Lung (tissue), 11 donors: ENCODE measurements at regions not wholly inside any gene's neighbourhood (a gene's known extent, or its start where the extent isn't known, plus 50 kb on each side); places are given as distances from the start of the nearest gene placed in this dataset.

ENCODE experiments used
- ATAC-seq: fragments of 200-7000 bp; cut with Tn5 transposase; one replicate; pipeline ENCODE4 v1.9.1; 2020; ENCODE audit warnings: moderate number of reproducible peaks; ENCODE audit not compliant: insufficient read depth, low FRiP score
- DNase-seq, 3 donors: peaks; one replicate each; pipeline ENCODE4 v3.0.0-alpha.2; 2013 to 2017
- H3K27ac ChIP-seq, 2 donors: one replicate each; pipeline ENCODE4 v1.5.1; 2013; ENCODE audit warnings: mild to moderate bottlenecking in 2 of 2, moderate library complexity in 2 of 2, control low read depth in 1 of 2, inconsistent platforms in 1 of 2, low read depth in 1 of 2, low read length in 1 of 2
- H3K27me3 ChIP-seq, 3 donors: one replicate each; pipeline ENCODE4 v1.5.1; 2013; ENCODE audit warnings: low read length in 2 of 3; ENCODE audit not compliant: control insufficient read depth in 3 of 3, insufficient read depth in 3 of 3
- H3K36me3 ChIP-seq, 4 donors: one replicate each; pipeline ENCODE4 v1.5.1; 2013; ENCODE audit warnings: low read length in 4 of 4, mild to moderate bottlenecking in 1 of 4, moderate library complexity in 1 of 4; ENCODE audit not compliant: control insufficient read depth in 4 of 4, insufficient read depth in 4 of 4
- H3K4me1 ChIP-seq, 5 donors: one replicate each; pipeline ENCODE4 v1.5.1; 2013; ENCODE audit warnings: low read length in 5 of 5, mild to moderate bottlenecking in 2 of 5, moderate library complexity in 1 of 5; ENCODE audit not compliant: control insufficient read depth in 5 of 5, insufficient read depth in 5 of 5
- H3K4me3 ChIP-seq: one replicate; pipeline ENCODE4 v1.5.1; 2013; ENCODE audit warnings: mild to moderate bottlenecking, control low read depth, moderate library complexity
- H3K9ac ChIP-seq, 2 donors: one replicate each; pipeline ENCODE4 v1.5.1; 2013; ENCODE audit warnings: low read length in 2 of 2, control low read depth in 1 of 2; ENCODE audit not compliant: insufficient read depth in 1 of 2
- H3K9me3 ChIP-seq, 4 donors: one replicate each; pipeline ENCODE4 v1.5.1; 2013; ENCODE audit warnings: low read length in 3 of 4, mild to moderate bottlenecking in 1 of 4, moderate library complexity in 1 of 4; ENCODE audit not compliant: control insufficient read depth in 4 of 4, insufficient read depth in 3 of 4
- CTCF ChIP-seq: IDR thresholded peaks from 2 replicates; pipeline ENCODE4 v1.5.1; 2012; ENCODE audit warnings: mild to moderate bottlenecking; ENCODE audit errors: control extremely low read depth, extremely low read depth
- WGBS, 2 donors: extraction: QIAGEN DNeasy Blood & Tissue Kit; methylation state at CpG; one replicate each; pipeline ENCODE4 v1.1.7; 2013; 5-methylcytosine and 5-hydroxymethylcytosine counted together
- donor health status: control.
- donor health status: control.
- donor health status: Bipolar disorder and iron deficiency.
- donor health status: healthy.
- donor health status: DM: yes; HTN: yes; CAD: no.

GRCh38 chr9:80078826-80079225 is 507.1 kb downstream of the TLE4 start:
- 81 to 85% methylated on average over 1 of the region's 1 CpG for WGBS, 2 donors
- ATAC-seq, result no peak
- H3K4me3 ChIP-seq, result no peak overlapping the region
- TF ChIP-seq CTCF, result no peak
- H3K9me3 ChIP-seq, result peaks cover 0 to 3% (median under 1%) of the 10 kb centered on the region in 4 donors
- no peak overlapping the region for H3K9ac ChIP-seq
- H3K4me1 ChIP-seq, result peaks cover 0 to 3% (median 0%) of the 10 kb centered on the region in 5 donors
- H3K27me3 ChIP-seq, result no peaks in the 10 kb centered on the region
- no peaks in the 10 kb centered on the region for H3K36me3 ChIP-seq
- H3K27ac ChIP-seq, result no peak overlapping the region
- DNase-seq, result no peak

GRCh38 chr9:80077059-80077458 is 505.3 kb downstream of the TLE4 start:
- peaks cover 0 to 3% (median 0%) of the 10 kb centered on the region in 5 donors for H3K4me1 ChIP-seq
- no peak for DNase-seq
- ATAC-seq, result no peak
- no peaks in the 10 kb centered on the region for H3K27me3 ChIP-seq
- H3K27ac ChIP-seq, result no peak overlapping the region
- no peaks in the 10 kb centered on the region for H3K36me3 ChIP-seq
- H3K9me3 ChIP-seq, result peaks cover 0 to 3% (median 0%) of the 10 kb centered on the region in 4 donors
- no peak overlapping the region for H3K9ac ChIP-seq
- no peak overlapping the region for H3K4me3 ChIP-seq
- TF ChIP-seq CTCF, result no peak
- WGBS, 2 donors, result 85 to 87% methylated on average over 3 of the region's 3 CpGs

GRCh38 chr9:80076162-80076561 is 504.4 kb downstream of the TLE4 start:
- DNase-seq, result no peak
- Histone ChIP-seq H3K27ac (no peak overlapping the region), H3K27me3 (no peaks in the 10 kb centered on the region), H3K9ac (no peak overlapping the region), H3K36me3 (no peaks in the 10 kb centered on the region), H3K4me3 (no peak overlapping the region), H3K9me3 (peaks cover 0 to 3% (median 0%) of the 10 kb centered on the region in 4 donors), H3K4me1 (peaks cover 0 to 3% (median 0%) of the 10 kb centered on the region in 5 donors)
- WGBS, 2 donors, result 80 to 85% methylated on average over 4 of the region's 4 CpGs
- ATAC-seq, result no peak
- no peak for TF ChIP-seq CTCF

GRCh38 chr9:80074439-80074838 is 502.7 kb downstream of the TLE4 start:
- no peak overlapping the region for H3K9ac ChIP-seq
- H3K9me3 ChIP-seq, result no peaks in the 10 kb centered on the region
- peaks cover 0 to 3% (median 0%) of the 10 kb centered on the region in 5 donors for H3K4me1 ChIP-seq
- H3K36me3 ChIP-seq, result no peaks in the 10 kb centered on the region
- ATAC-seq, result no peak
- no peak for TF ChIP-seq CTCF
- no peaks in the 10 kb centered on the region for H3K27me3 ChIP-seq
- WGBS, 2 donors, result 53 to 73% methylated on average over 5 of the region's 5 CpGs
- peak in 1 of 3 donors; percentile 8 for DNase-seq
- no peak overlapping the region for H3K27ac ChIP-seq
- H3K4me3 ChIP-seq, result no peak overlapping the region
